ENCODE measurements at regions not wholly inside any gene's neighbourhood (a gene's known extent, or its start where the extent isn't known, plus 50 kb on each side); places are given as distances from the start of the nearest gene placed in this dataset.

- no peak for TF ChIP-seq EZH2phosphoT487 (IDR thresholded peaks at IDR 0.05; ENCODE audit: borderline replicate concordance)
- TF ChIP-seq CTCF (conservative IDR thresholded peaks at IDR 0.05; ENCODE audit: low read length): no peak
- no peaks in the 10 kb centered on the region for H3K79me2 ChIP-seq (ENCODE audit: insufficient read depth, low read length)
- no peaks in the 10 kb centered on the region for H3K4me1 ChIP-seq (ENCODE audit: insufficient read depth, low read length, poor library complexity, severe bottlenecking)
- no peaks in the 10 kb centered on the region for H3K9me2 ChIP-seq (replicated peaks; ENCODE audit: low read depth, low read length)
- no peaks in the 10 kb centered on the region for H4K20me1 ChIP-seq (ENCODE audit: insufficient read depth, low read length, poor library complexity, severe bottlenecking)
- no peak overlapping the region for H3K4me2 ChIP-seq (ENCODE audit: low read depth, low read length, poor library complexity, severe bottlenecking)
- H3K4me3 ChIP-seq (ENCODE audit: low read length, poor library complexity, severe bottlenecking): no peak overlapping the region
- H3K9me3 ChIP-seq (ENCODE audit: insufficient read depth, low read depth, low read length): no peaks in the 10 kb centered on the region
- no peaks in the 10 kb centered on the region for H3K36me3 ChIP-seq (ENCODE audit: insufficient read depth, low read length)
- no peaks in the 10 kb centered on the region for H3F3A ChIP-seq (ENCODE audit: low read depth)
- H3K9ac ChIP-seq (ENCODE audit: low read depth, low read length, poor library complexity, severe bottlenecking): no peak overlapping the region
- H2AFZ ChIP-seq (ENCODE audit: low read length): no peak overlapping the region
- no peaks in the 10 kb centered on the region for H3K27me3 ChIP-seq (ENCODE audit: insufficient read depth, low read length, poor library complexity, severe bottlenecking)
Measured at GRCh38 chr2:137769406-137769805, 194.9 kb upstream of the HNMT start.

- Histone ChIP-seq H3K9ac (ENCODE audit: low read depth, low read length, poor library complexity, severe bottlenecking) (no peak overlapping the region), H3K4me1 (ENCODE audit: insufficient read depth, low read length, poor library complexity, severe bottlenecking) (no peaks in the 10 kb centered on the region), H3K4me2 (ENCODE audit: low read depth, low read length, poor library complexity, severe bottlenecking) (no peak overlapping the region), H3K79me2 (ENCODE audit: insufficient read depth, low read length) (no peaks in the 10 kb centered on the region), H3F3A (ENCODE audit: low read depth) (no peaks in the 10 kb centered on the region), H4K20me1 (ENCODE audit: insufficient read depth, low read length, poor library complexity, severe bottlenecking) (no peaks in the 10 kb centered on the region), H3K27me3 (ENCODE audit: insufficient read depth, low read length, poor library complexity, severe bottlenecking) (no peaks in the 10 kb centered on the region), H3K4me3 (ENCODE audit: low read length, poor library complexity, severe bottlenecking) (no peak overlapping the region), H2AFZ (ENCODE audit: low read length) (no peak overlapping the region), H3K9me2 (replicated peaks; ENCODE audit: low read depth, low read length) (no peaks in the 10 kb centered on the region), H3K9me3 (ENCODE audit: insufficient read depth, low read depth, low read length) (no peaks in the 10 kb centered on the region), H3K36me3 (ENCODE audit: insufficient read depth, low read length) (no peaks in the 10 kb centered on the region)
- no peak for TF ChIP-seq EZH2phosphoT487 (IDR thresholded peaks at IDR 0.05; ENCODE audit: borderline replicate concordance)
- TF ChIP-seq CTCF (conservative IDR thresholded peaks at IDR 0.05; ENCODE audit: low read length): no peak
Measured at GRCh38 chr2:137770166-137770565, 194.1 kb upstream of the HNMT start.

GRCh38 chr2:137771064-137771463 is 193.2 kb upstream of the HNMT start:
- Histone ChIP-seq H3K9me2 (replicated peaks; ENCODE audit: low read depth, low read length) (no peaks in the 10 kb centered on the region), H3K36me3 (ENCODE audit: insufficient read depth, low read length) (no peaks in the 10 kb centered on the region), H3K9ac (ENCODE audit: low read depth, low read length, poor library complexity, severe bottlenecking) (no peak overlapping the region), H3K27me3 (ENCODE audit: insufficient read depth, low read length, poor library complexity, severe bottlenecking) (no peaks in the 10 kb centered on the region), H3K9me3 (ENCODE audit: insufficient read depth, low read depth, low read length) (no peaks in the 10 kb centered on the region), H3F3A (ENCODE audit: low read depth) (no peaks in the 10 kb centered on the region), H3K79me2 (ENCODE audit: insufficient read depth, low read length) (no peaks in the 10 kb centered on the region), H4K20me1 (ENCODE audit: insufficient read depth, low read length, poor library complexity, severe bottlenecking) (no peaks in the 10 kb centered on the region), H2AFZ (ENCODE audit: low read length) (no peak overlapping the region), H3K4me3 (ENCODE audit: low read length, poor library complexity, severe bottlenecking) (no peak overlapping the region), H3K4me1 (ENCODE audit: insufficient read depth, low read length, poor library complexity, severe bottlenecking) (no peaks in the 10 kb centered on the region), H3K4me2 (ENCODE audit: low read depth, low read length, poor library complexity, severe bottlenecking) (no peak overlapping the region)
- TF ChIP-seq CTCF (conservative IDR thresholded peaks at IDR 0.05; ENCODE audit: low read length): no peak
- no peak for TF ChIP-seq EZH2phosphoT487 (IDR thresholded peaks at IDR 0.05; ENCODE audit: borderline replicate concordance)
